ENCODE measurements at regions not wholly inside any gene's neighbourhood (a gene's known extent, or its start where the extent isn't known, plus 50 kb on each side); places are given as distances from the start of the nearest gene placed in this dataset.
"Not testable (repeated sequence)": the region's sequence is repeated elsewhere in the genome, so short reads cannot be mapped to it uniquely, and the experiment has no call there.

GRCh38 chr4:103948244-103949018, 228.6 kb upstream of the TACR3 start:
- Histone ChIP-seq H3K27ac (ENCODE audit: low read depth, low read length) (no peak overlapping the region), H3K4me1 (ENCODE audit: control insufficient read depth in 3 of 3, insufficient read depth in 3 of 3, low read length in 3 of 3) (no peaks in the 10 kb centered on the region), H3K9ac (ENCODE audit: low read depth in 1 of 3, low read length in 3 of 3) (no peak overlapping the region), H3K36me3 (ENCODE audit: control insufficient read depth in 3 of 3, insufficient read depth in 3 of 3, low read length in 3 of 3) (no peaks in the 10 kb centered on the region), H3K4me3 (ENCODE audit: low read length in 3 of 3) (no peak overlapping the region), H3K27me3 (ENCODE audit: control insufficient read depth in 3 of 3, insufficient read depth in 3 of 3, low read length in 3 of 3) (no peaks in the 10 kb centered on the region), H3K9me3 (ENCODE audit: control insufficient read depth in 3 of 3, low read length in 3 of 3) (no peaks in the 10 kb centered on the region)

GRCh38 chr4:103947617-103948016, 227.8 kb upstream of the TACR3 start:
- Histone ChIP-seq H3K4me1 (ENCODE audit: control insufficient read depth in 3 of 3, insufficient read depth in 3 of 3, low read length in 3 of 3) (no peaks in the 10 kb centered on the region), H3K27ac (ENCODE audit: low read depth, low read length) (no peak overlapping the region), H3K9me3 (ENCODE audit: control insufficient read depth in 3 of 3, low read length in 3 of 3) (no peaks in the 10 kb centered on the region), H3K4me3 (ENCODE audit: low read length in 3 of 3) (no peak overlapping the region), H3K36me3 (ENCODE audit: control insufficient read depth in 3 of 3, insufficient read depth in 3 of 3, low read length in 3 of 3) (no peaks in the 10 kb centered on the region), H3K9ac (ENCODE audit: low read depth in 1 of 3, low read length in 3 of 3) (no peak overlapping the region), H3K27me3 (ENCODE audit: control insufficient read depth in 3 of 3, insufficient read depth in 3 of 3, low read length in 3 of 3) (no peaks in the 10 kb centered on the region)

- H3K36me3 ChIP-seq (ENCODE audit: control insufficient read depth in 3 of 3, insufficient read depth in 3 of 3, low read length in 3 of 3); H3K27ac ChIP-seq (ENCODE audit: low read depth, low read length); H3K9me3 ChIP-seq (ENCODE audit: control insufficient read depth in 3 of 3, low read length in 3 of 3); H3K4me1 ChIP-seq (ENCODE audit: control insufficient read depth in 3 of 3, insufficient read depth in 3 of 3, low read length in 3 of 3); H3K27me3 ChIP-seq (ENCODE audit: control insufficient read depth in 3 of 3, insufficient read depth in 3 of 3, low read length in 3 of 3); H3K9ac ChIP-seq (ENCODE audit: low read depth in 1 of 3, low read length in 3 of 3); H3K4me3 ChIP-seq (ENCODE audit: low read length in 3 of 3): not testable (repeated sequence)
Measured at GRCh38 chr4:103946621-103947268, 227.0 kb upstream of the TACR3 start.

- Histone ChIP-seq H3K36me3 (ENCODE audit: control insufficient read depth in 3 of 3, insufficient read depth in 3 of 3, low read length in 3 of 3) (no peaks in the 10 kb centered on the region), H3K4me3 (ENCODE audit: low read length in 3 of 3) (no peak overlapping the region), H3K9me3 (ENCODE audit: control insufficient read depth in 3 of 3, low read length in 3 of 3) (no peaks in the 10 kb centered on the region), H3K27ac (ENCODE audit: low read depth, low read length) (no peak overlapping the region), H3K9ac (ENCODE audit: low read depth in 1 of 3, low read length in 3 of 3) (no peak overlapping the region), H3K4me1 (ENCODE audit: control insufficient read depth in 3 of 3, insufficient read depth in 3 of 3, low read length in 3 of 3) (no peaks in the 10 kb centered on the region), H3K27me3 (ENCODE audit: control insufficient read depth in 3 of 3, insufficient read depth in 3 of 3, low read length in 3 of 3) (no peaks in the 10 kb centered on the region)
Measured at GRCh38 chr4:103938488-103938887, 218.7 kb upstream of the TACR3 start.

GRCh38 chr4:103936653-103937145, 216.9 kb upstream of the TACR3 start:
- Histone ChIP-seq H3K27ac (ENCODE audit: low read depth, low read length) (no peak overlapping the region), H3K9ac (ENCODE audit: low read depth in 1 of 3, low read length in 3 of 3) (no peak overlapping the region), H3K36me3 (ENCODE audit: control insufficient read depth in 3 of 3, insufficient read depth in 3 of 3, low read length in 3 of 3) (no peaks in the 10 kb centered on the region), H3K4me3 (ENCODE audit: low read length in 3 of 3) (no peak overlapping the region), H3K9me3 (ENCODE audit: control insufficient read depth in 3 of 3, low read length in 3 of 3) (no peaks in the 10 kb centered on the region), H3K4me1 (ENCODE audit: control insufficient read depth in 3 of 3, insufficient read depth in 3 of 3, low read length in 3 of 3) (no peaks in the 10 kb centered on the region), H3K27me3 (ENCODE audit: control insufficient read depth in 3 of 3, insufficient read depth in 3 of 3, low read length in 3 of 3) (no peaks in the 10 kb centered on the region)

- Histone ChIP-seq H3K27me3 (ENCODE audit: control insufficient read depth in 3 of 3, insufficient read depth in 3 of 3, low read length in 3 of 3) (no peaks in the 10 kb centered on the region), H3K9ac (ENCODE audit: low read depth in 1 of 3, low read length in 3 of 3) (no peak overlapping the region), H3K9me3 (ENCODE audit: control insufficient read depth in 3 of 3, low read length in 3 of 3) (no peaks in the 10 kb centered on the region), H3K4me3 (ENCODE audit: low read length in 3 of 3) (no peak overlapping the region), H3K27ac (ENCODE audit: low read depth, low read length) (no peak overlapping the region), H3K36me3 (ENCODE audit: control insufficient read depth in 3 of 3, insufficient read depth in 3 of 3, low read length in 3 of 3) (no peaks in the 10 kb centered on the region), H3K4me1 (ENCODE audit: control insufficient read depth in 3 of 3, insufficient read depth in 3 of 3, low read length in 3 of 3) (no peaks in the 10 kb centered on the region)
Measured at GRCh38 chr4:103934178-103934789, 214.5 kb upstream of the TACR3 start.

- no peaks in the 10 kb centered on the region for H3K36me3 ChIP-seq (ENCODE audit: control insufficient read depth in 3 of 3, insufficient read depth in 3 of 3, low read length in 3 of 3)
- peaks cover 0 to 2% (median 0%) of the 10 kb centered on the region in 3 donors for H3K27me3 ChIP-seq (ENCODE audit: control insufficient read depth in 3 of 3, insufficient read depth in 3 of 3, low read length in 3 of 3)
Measured at GRCh38 chr4:103928370-103928769, 208.6 kb upstream of the TACR3 start.

GRCh38 chr4:103923551-103923950, 203.8 kb upstream of the TACR3 start:
- H3K9me3 ChIP-seq (ENCODE audit: control insufficient read depth in 3 of 3, low read length in 3 of 3) = no peaks in the 10 kb centered on the region
- no peak overlapping the region for H3K9ac ChIP-seq (ENCODE audit: low read depth in 1 of 3, low read length in 3 of 3)
- H3K27ac ChIP-seq (ENCODE audit: low read depth, low read length) = no peak overlapping the region
- no peak overlapping the region for H3K4me3 ChIP-seq (ENCODE audit: low read length in 3 of 3)
- H3K4me1 ChIP-seq (ENCODE audit: control insufficient read depth in 3 of 3, insufficient read depth in 3 of 3, low read length in 3 of 3) = no peaks in the 10 kb centered on the region
- H3K27me3 ChIP-seq (ENCODE audit: control insufficient read depth in 3 of 3, insufficient read depth in 3 of 3, low read length in 3 of 3) = peaks cover 0 to 2% (median 0%) of the 10 kb centered on the region in 3 donors
- no peaks in the 10 kb centered on the region for H3K36me3 ChIP-seq (ENCODE audit: control insufficient read depth in 3 of 3, insufficient read depth in 3 of 3, low read length in 3 of 3)

More at GRCh38 chr4:103928370-103928769, 208.6 kb upstream of the TACR3 start:
- Histone ChIP-seq H3K9me3 (ENCODE audit: control insufficient read depth in 3 of 3, low read length in 3 of 3) (no peaks in the 10 kb centered on the region), H3K9ac (ENCODE audit: low read depth in 1 of 3, low read length in 3 of 3) (no peak overlapping the region), H3K4me3 (ENCODE audit: low read length in 3 of 3) (no peak overlapping the region), H3K4me1 (ENCODE audit: control insufficient read depth in 3 of 3, insufficient read depth in 3 of 3, low read length in 3 of 3) (no peaks in the 10 kb centered on the region), H3K27ac (ENCODE audit: low read depth, low read length) (no peak overlapping the region)

- H3K36me3 ChIP-seq (ENCODE audit: control insufficient read depth in 3 of 3, insufficient read depth in 3 of 3, low read length in 3 of 3) = no peaks in the 10 kb centered on the region
- no peak overlapping the region for H3K27ac ChIP-seq (ENCODE audit: low read depth, low read length)
- H3K9ac ChIP-seq (ENCODE audit: low read depth in 1 of 3, low read length in 3 of 3) = no peak overlapping the region
- H3K27me3 ChIP-seq (ENCODE audit: control insufficient read depth in 3 of 3, insufficient read depth in 3 of 3, low read length in 3 of 3) = no peaks in the 10 kb centered on the region
- no peaks in the 10 kb centered on the region for H3K4me1 ChIP-seq (ENCODE audit: control insufficient read depth in 3 of 3, insufficient read depth in 3 of 3, low read length in 3 of 3)
- no peak overlapping the region for H3K4me3 ChIP-seq (ENCODE audit: low read length in 3 of 3)
- no peaks in the 10 kb centered on the region for H3K9me3 ChIP-seq (ENCODE audit: control insufficient read depth in 3 of 3, low read length in 3 of 3)
Measured at GRCh38 chr4:103918214-103918613, 198.4 kb upstream of the TACR3 start.
